HK-2 (cell line): ENCODE measurements at regions not wholly inside any gene's neighbourhood (a gene's known extent, or its start where the extent isn't known, plus 50 kb on each side); places are given as distances from the start of the nearest gene placed in this dataset.

Source experiments
- DNase-seq: peaks from one replicate; pipeline ENCODE4 v3.0.0-alpha.2; 2018; ENCODE audit not compliant: unreplicated experiment

DNA sequence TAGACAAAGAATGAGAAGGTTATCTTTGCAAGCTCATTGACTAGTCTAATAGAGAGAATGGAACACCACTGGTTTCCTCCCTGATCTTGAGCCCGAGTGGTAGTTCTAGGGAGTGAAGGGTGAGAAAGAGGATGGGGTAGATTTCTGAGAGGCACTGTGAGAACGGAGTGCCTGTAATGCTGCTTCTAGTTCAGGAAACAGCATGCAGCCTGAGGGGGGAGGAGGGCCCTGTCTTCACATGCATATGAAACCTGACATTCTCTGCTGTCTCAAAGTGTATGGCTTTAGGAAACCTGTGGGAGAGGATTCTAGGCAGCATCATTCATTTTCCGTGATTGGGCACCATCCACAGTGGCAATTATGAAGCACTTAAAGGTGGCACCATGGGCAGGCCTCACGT is 259.4 kb upstream of the MAN1A1 start:
- no peak for DNase-seq

GRCh38 chr6:119604124-119604523 is 254.6 kb upstream of the MAN1A1 start:
- DNase-seq: no peak

DNA sequence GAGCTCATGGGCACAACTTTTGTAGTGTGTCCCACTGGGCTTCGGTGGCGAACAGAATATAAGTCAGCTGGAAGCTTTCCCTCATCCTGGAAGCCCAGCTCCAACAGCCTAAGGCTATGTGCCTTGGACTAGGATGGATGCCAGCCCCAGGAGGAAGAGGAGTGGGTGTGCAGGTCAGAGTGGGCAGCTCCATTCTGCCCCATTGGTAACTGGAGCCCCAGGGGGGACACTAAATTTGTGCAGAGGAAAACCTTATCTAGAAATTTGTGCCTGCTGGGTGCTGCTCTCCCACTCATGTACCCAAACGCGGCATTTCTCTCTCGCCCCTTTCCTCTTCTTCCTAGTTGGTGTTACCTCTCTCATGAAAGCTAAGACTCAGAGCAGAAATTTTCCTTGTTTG is 253.9 kb upstream of the MAN1A1 start:
- DNase-seq: no peak

GRCh38 chr6:119602215-119603178 is 252.9 kb upstream of the MAN1A1 start:
- DNase-seq: no peak

GRCh38 chr6:119598883-119599282 is 249.3 kb upstream of the MAN1A1 start:
- no peak for DNase-seq

GRCh38 chr6:119594907-119595306 is 245.3 kb upstream of the MAN1A1 start:
- DNase-seq: no peak

GRCh38 chr6:119591235-119591634 is 241.7 kb upstream of the MAN1A1 start:
- DNase-seq: no peak

GRCh38 chr6:119590066-119590465 is 240.5 kb upstream of the MAN1A1 start:
- DNase-seq: no peak

- DNase-seq: peak; percentile 45
Observed at GRCh38 chr6:119587537-119587936, 238.0 kb upstream of the MAN1A1 start.

GRCh38 chr6:119586250-119586882 is 236.8 kb upstream of the MAN1A1 start:
- DNase-seq: no peak

- DNase-seq: no peak
Observed at GRCh38 chr6:119584088-119584487, 234.5 kb upstream of the MAN1A1 start.

GRCh38 chr6:119581220-119581619 is 231.7 kb upstream of the MAN1A1 start:
- no peak for DNase-seq

- DNase-seq: peak; percentile 30
Observed at GRCh38 chr6:119575721-119576120, 226.2 kb upstream of the MAN1A1 start.

DNA sequence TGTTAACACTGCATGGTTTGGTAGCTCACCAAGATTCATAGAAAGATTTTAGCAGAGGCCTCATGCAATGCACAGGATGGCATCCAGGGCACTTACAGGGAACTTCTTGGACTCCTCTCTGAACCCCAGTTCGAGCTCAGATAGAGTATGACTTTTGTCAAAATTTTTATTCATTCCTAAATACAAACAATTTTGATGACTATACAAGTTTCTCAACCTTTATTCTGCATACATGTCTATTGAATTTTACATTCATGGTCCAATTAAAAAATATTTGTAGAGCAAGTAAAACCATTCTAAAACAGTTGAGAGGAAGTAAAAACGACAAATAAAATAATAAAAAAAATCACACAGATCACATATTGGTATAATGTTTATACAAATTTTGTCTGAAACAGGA is 219.0 kb upstream of the MAN1A1 start:
- no peak for DNase-seq

DNA sequence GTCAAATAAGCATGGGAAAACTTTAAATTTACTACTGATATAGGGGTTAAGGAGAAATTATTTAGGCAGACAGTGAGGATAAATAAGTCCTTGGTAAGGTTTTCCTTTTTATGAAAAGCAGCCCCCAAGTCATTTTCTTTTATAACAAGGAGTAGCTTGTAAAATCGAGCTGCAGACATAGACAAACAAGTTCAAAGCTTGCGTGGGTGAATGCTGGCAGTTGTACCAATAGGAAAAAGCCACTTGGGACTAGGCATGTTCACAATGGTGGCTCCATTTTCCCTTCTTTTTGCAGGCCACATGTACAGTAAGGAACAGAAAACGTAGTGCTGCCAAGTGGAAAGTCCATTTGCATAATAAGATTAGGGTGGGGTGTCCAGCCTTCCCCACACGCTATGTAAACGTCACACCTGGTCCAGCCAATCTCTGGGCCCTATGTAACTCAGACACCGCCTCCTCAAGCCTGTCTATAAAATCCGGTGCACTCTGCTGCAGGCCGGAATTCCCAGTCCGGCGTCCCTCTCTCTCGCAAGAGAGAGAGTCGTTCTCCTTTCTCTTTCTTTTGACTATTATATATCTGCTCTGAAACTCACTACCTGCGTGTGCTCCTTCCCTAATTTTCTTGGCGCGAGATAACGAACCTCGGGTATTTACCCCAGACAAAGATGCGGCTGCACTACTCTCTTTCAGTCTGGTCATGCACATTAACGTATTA is 217.1 kb upstream of the MAN1A1 start:
- DNase-seq: no peak

GRCh38 chr6:119565893-119566292 is 216.3 kb upstream of the MAN1A1 start:
- no peak for DNase-seq

DNA sequence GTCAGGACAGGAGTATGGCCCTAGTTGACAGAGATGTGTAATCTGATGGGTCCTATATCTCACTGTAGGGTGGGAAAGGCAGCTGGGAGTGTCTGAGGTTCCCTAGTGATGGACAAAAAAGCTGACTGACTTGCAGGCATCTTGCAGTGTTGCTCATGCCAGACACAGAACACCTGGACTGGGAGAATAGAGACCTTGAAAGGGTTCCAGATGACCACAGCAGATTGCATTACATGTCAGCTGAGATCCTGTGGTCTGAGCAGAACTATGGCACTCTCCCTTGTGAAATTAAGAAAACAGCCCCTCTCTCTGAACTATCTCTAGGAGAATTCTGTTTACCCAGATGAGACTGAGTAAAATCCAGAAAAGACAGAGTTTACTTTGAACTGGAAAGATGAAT is 212.6 kb upstream of the MAN1A1 start:
- no peak for DNase-seq

- no peak for DNase-seq
Observed at GRCh38 chr6:119559586-119559985, 210.0 kb upstream of the MAN1A1 start.

GRCh38 chr6:119557239-119557638 is 207.7 kb upstream of the MAN1A1 start:
- DNase-seq: no peak

DNA sequence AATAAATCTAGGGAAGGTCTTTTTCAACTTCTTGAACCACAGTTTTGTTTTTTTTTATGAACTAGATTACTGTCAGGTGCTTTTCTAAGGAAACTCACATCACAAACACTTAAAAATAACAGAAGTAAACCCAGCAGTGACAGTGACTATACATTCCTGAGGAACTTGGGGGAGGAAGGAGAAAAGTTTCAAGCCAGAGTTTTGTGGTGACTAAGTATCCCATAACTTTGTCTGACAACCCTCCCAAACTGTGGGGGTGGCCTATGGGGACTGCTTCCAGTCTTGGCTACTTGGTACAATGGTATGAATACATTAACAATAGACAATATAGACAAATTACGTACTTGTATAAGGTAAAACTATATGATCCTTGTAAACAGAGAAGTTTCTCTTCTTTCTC is 202.5 kb upstream of the MAN1A1 start:
- DNase-seq: no peak

DNA sequence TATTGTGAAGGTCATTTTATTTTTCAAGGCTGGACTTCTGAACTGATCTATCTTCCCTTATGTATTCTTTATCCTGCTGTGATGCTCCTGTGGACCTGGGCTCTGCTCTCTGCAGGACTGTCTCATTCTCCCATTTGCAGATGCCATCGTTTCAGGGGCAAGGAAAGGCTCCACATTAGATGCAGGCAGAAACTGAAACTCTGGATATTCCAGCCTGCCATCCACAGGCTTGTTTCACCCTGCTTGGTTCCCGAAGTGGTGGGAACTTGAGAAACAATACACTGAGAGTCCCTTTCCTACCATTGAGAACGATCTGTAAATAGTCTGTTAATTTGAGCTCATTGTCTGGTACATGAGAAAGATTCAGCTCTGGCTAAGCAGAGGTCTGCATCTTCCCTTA is 197.5 kb upstream of the MAN1A1 start:
- no peak for DNase-seq

- no peak for DNase-seq
Observed at GRCh38 chr6:119545245-119545644, 195.7 kb upstream of the MAN1A1 start.
